Testis (tissue), 2 donors: ENCODE measurements at regions not wholly inside any gene's neighbourhood (a gene's known extent, or its start where the extent isn't known, plus 50 kb on each side); places are given as distances from the start of the nearest gene placed in this dataset.

Source experiments
- DNase-seq: peaks from one replicate; pipeline ENCODE4 v3.0.0-alpha.2; 2019
- H3K27ac ChIP-seq, 2 donors: fragments of 200-600 bp; sonication (generic); one replicate each; pipeline ENCODE4 v1.5.1; 2019
- H3K27me3 ChIP-seq: fragments of 200-600 bp; sonication (generic); one replicate; pipeline ENCODE4 v1.5.1; 2019
- H3K36me3 ChIP-seq: fragments of 200-600 bp; sonication (generic); one replicate; pipeline ENCODE4 v1.5.1; 2017; ENCODE audit warnings: low read depth; ENCODE audit errors: missing control alignments
- H3K4me1 ChIP-seq: fragments of 200-600 bp; sonication (generic); one replicate; pipeline ENCODE4 v1.5.1; 2019
- H3K4me3 ChIP-seq, 2 donors: fragments of 200-600 bp; sonication (generic); one replicate each; pipeline ENCODE4 v1.5.1; 2017 to 2019
- H3K9me3 ChIP-seq: fragments of 200-600 bp; sonication (generic); one replicate; pipeline ENCODE4 v1.5.1; 2017
- POLR2A ChIP-seq: fragments of 450-650 bp; IDR thresholded peaks from one replicate; pipeline ENCODE4 v1.6.1; 2017; ENCODE audit warnings: antibody characterized with exemption, mild to moderate bottlenecking, moderate library complexity
- WGBS, 2 donors: methylation state at CpG; one replicate each; pipeline ENCODE4 v1.1.5; 2018; 5-methylcytosine and 5-hydroxymethylcytosine counted together
- intact Hi-C: fragments of 100-400 bp; cut with DNase I; formaldehyde crosslinking; loops from one replicate; pipeline ENCODE4 v1.15.1; 2023; ENCODE audit warnings: low total_unique reads
- TF ChIP-seq, protein P1 (sequence below), 3 experiments: fragments of 450-650 bp in 2 of 3; fragments of 200-600 bp in 1 of 3; sonication (generic) in 1 of 3; IDR thresholded peaks; one replicate each; pipeline ENCODE4 v1.5.1; 2016 to 2019; ENCODE audit warnings: antibody characterized with exemption in 3 of 3, mild to moderate bottlenecking in 2 of 3, moderate library complexity in 1 of 3

DNA sequence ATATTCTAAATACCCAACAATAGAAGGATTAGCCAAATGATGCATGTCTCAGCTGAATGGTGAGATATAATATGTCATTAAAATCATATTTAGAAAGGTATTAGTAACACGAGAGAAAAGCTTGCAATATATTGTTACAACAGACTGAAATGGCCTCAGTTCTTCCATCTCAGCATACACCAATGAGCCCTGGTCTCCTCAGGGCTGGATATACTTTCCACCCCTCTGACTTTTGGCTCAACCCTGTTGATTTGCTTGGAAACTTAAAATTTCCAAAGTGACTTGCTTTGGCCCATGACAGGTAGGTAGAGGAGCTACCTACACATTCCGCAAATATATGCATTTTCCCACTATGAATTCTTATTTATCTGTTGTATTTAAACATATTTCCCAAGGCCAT, 908.1 kb upstream of the TMEM132C start:
- intact Hi-C loops = no loop called here
- H3K36me3 ChIP-seq = no peaks in the 10 kb centered on the region
- no peaks in the 10 kb centered on the region for H3K9me3 ChIP-seq
- no peaks in the 10 kb centered on the region for H3K27me3 ChIP-seq
- H3K4me3 ChIP-seq = no peak overlapping the region
- no peak for TF ChIP-seq POLR2A
- TF ChIP-seq, protein P1, sequence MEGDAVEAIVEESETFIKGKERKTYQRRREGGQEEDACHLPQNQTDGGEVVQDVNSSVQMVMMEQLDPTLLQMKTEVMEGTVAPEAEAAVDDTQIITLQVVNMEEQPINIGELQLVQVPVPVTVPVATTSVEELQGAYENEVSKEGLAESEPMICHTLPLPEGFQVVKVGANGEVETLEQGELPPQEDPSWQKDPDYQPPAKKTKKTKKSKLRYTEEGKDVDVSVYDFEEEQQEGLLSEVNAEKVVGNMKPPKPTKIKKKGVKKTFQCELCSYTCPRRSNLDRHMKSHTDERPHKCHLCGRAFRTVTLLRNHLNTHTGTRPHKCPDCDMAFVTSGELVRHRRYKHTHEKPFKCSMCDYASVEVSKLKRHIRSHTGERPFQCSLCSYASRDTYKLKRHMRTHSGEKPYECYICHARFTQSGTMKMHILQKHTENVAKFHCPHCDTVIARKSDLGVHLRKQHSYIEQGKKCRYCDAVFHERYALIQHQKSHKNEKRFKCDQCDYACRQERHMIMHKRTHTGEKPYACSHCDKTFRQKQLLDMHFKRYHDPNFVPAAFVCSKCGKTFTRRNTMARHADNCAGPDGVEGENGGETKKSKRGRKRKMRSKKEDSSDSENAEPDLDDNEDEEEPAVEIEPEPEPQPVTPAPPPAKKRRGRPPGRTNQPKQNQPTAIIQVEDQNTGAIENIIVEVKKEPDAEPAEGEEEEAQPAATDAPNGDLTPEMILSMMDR (IDR thresholded peaks at IDR 0.05) = no peak
- H3K4me1 ChIP-seq = no peaks in the 10 kb centered on the region
- 82 to 83% methylated on average over 2 of the region's 2 CpGs for whole genome bisulfite sequencing, 2 donors
- no peak for DNase-seq
- H3K27ac ChIP-seq = no peak overlapping the region

DNA sequence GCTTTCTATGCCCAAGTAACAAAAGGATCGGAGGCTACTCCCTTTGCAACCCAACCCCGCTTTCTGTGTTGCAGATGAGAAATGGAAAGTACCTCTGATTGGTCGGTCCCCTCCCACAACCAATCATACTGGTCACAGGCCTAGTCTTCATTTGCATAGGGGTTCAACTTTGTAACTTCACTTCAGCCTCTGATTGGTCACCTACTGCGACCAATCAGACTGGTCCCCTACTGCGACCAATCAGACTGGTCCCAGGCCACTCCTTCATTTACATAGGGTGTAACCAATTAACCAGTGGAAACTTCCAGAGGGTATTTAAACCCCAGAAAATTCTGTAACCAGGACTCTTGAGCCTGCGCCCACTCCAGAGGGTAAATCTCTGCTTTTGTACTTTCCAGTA, 906.4 kb upstream of the TMEM132C start:
- Histone ChIP-seq H3K27me3 (no peaks in the 10 kb centered on the region), H3K9me3 (no peaks in the 10 kb centered on the region), H3K27ac (no peak overlapping the region), H3K36me3 (no peaks in the 10 kb centered on the region), H3K4me3 (no peak overlapping the region), H3K4me1 (no peaks in the 10 kb centered on the region)
- 71 to 75% methylated on average over 6 of the region's 6 CpGs for WGBS, 2 donors
- intact Hi-C loops = no loop called here
- peak; percentile 41 for DNase-seq
- TF ChIP-seq, protein P1 (IDR thresholded peaks at IDR 0.05) = no peak
- TF ChIP-seq POLR2A = no peak

DNA sequence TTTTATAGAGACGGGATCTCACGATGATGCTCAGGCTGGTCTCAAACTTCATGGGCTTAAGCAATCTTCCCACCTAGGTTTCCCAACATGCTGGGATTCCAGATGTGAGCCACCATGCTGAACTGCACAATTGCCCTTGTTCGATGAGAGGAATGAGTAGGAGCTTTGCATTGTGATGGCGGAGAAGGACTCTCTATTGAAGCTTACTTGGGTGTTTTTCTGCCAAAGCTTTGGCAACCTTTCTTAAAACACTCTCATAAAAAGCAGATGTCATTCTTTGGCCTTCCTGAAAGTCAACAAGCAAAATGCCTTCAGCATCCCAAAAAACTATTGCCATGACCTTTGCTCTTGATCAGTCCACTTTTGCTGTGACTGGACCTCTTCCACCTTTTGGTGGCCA, 904.8 kb upstream of the TMEM132C start:
- whole genome bisulfite sequencing, 2 donors = 82 to 86% methylated on average over 4 of the region's 4 CpGs
- no peak for TF ChIP-seq POLR2A
- TF ChIP-seq, protein P1 (IDR thresholded peaks at IDR 0.05) = no peak
- H3K27ac ChIP-seq = no peak overlapping the region
- no peak overlapping the region for H3K4me3 ChIP-seq
- H3K27me3 ChIP-seq = no peaks in the 10 kb centered on the region
- no peaks in the 10 kb centered on the region for H3K4me1 ChIP-seq
- no peak for DNase-seq
- intact Hi-C loops = no loop called here
- no peaks in the 10 kb centered on the region for H3K36me3 ChIP-seq
- H3K9me3 ChIP-seq = no peaks in the 10 kb centered on the region

DNA sequence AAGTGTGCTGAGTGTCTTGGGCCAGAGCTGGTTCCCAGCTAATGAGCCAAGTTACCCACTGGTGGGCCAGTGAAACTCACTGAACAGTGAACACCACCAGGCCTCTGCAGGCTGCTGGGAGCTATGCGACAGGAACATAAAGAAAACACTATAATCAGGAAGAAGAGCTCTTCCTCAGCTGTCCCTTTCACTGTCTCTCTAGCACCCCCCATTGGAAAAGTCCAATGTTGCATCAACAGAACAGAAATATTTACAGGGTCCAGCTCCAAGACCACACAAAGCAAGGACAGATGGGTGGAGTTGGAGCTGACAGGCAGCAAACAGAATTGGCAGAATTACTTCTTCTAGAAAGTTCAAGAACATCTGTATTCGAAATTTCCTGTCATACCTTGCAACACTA, 903.6 kb upstream of the TMEM132C start:
- intact Hi-C loops = no loop called here
- 47 to 63% methylated on average over 2 of the region's 2 CpGs for WGBS, 2 donors
- no peaks in the 10 kb centered on the region for H3K27me3 ChIP-seq
- no peak for TF ChIP-seq POLR2A
- TF ChIP-seq, protein P1 (IDR thresholded peaks at IDR 0.05) = no peak
- H3K4me3 ChIP-seq = no peak overlapping the region
- H3K27ac ChIP-seq = no peak overlapping the region
- no peaks in the 10 kb centered on the region for H3K36me3 ChIP-seq
- DNase-seq = no peak
- no peaks in the 10 kb centered on the region for H3K4me1 ChIP-seq
- H3K9me3 ChIP-seq = no peaks in the 10 kb centered on the region

DNA sequence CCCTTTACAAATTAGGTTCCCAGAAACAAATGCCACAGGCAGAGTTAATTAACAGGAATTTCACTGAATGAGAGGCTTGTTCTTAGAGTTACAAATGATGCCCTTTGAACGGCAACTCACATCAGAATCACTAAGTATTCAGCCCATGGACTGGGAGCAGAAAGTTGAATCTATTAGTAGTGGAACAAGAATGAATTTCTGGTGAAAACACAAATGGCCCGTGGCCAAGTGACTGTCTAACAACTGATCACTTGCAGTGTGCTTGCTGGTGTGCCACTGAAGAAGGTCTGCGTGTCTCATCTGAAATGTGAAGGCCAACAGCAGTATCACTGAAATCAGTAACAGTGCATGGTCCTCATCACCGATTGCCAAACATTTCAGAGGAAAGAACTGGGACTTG, 893.4 kb upstream of the TMEM132C start:
- TF ChIP-seq, protein P1 (IDR thresholded peaks at IDR 0.05) = no peak
- TF ChIP-seq POLR2A = no peak
- H3K27ac ChIP-seq = no peak overlapping the region
- 80 to 86% methylated on average over 4 of the region's 4 CpGs for WGBS, 2 donors
- intact Hi-C loops = no loop called here
- no peaks in the 10 kb centered on the region for H3K36me3 ChIP-seq
- no peaks in the 10 kb centered on the region for H3K9me3 ChIP-seq
- no peaks in the 10 kb centered on the region for H3K4me1 ChIP-seq
- H3K4me3 ChIP-seq = no peak overlapping the region
- DNase-seq = no peak
- H3K27me3 ChIP-seq = no peaks in the 10 kb centered on the region
